GM21528 (cell line): ENCODE measurements at regions not wholly inside any gene's neighbourhood (a gene's known extent, or its start where the extent isn't known, plus 50 kb on each side); places are given as distances from the start of the nearest gene placed in this dataset.

ENCODE experiments used
- ATAC-seq: cut with Tn5 transposase; IDR thresholded peaks from one replicate; pipeline ENCODE4 v1.9.1; 2021; ENCODE audit warnings: mild to moderate bottlenecking, moderate library complexity; ENCODE audit not compliant: unreplicated experiment, low FRiP score

GRCh38 chr10:112078003-112078402 lies 105.6 kb downstream of the GPAM start:
- ATAC-seq, result no peak

- no peak for ATAC-seq
Measured at GRCh38 chr10:112080231-112080630, 103.3 kb downstream of the GPAM start.

GRCh38 chr10:112082120-112082519 lies 101.4 kb downstream of the GPAM start:
- no peak for ATAC-seq

DNA sequence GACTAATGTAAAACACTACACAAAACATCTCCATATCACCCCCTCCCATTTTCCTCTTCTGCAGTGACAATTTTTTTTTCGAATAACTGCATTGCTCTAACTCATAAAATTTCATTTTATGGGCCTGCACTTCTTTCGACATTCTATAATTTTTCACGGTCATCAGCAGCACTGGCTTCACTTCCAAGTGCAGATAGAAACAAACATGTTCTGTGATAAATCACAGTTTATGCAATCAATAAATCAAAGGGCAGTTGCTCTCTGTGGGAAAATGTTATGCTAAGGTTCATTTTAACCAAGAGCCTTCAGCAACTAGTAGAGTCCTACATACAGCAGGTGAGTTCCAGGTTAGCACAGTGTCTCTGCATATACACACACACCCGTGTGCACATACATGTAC lies 100.1 kb downstream of the GPAM start:
- no peak for ATAC-seq

GRCh38 chr10:112087953-112088456 lies 95.6 kb downstream of the GPAM start:
- no peak for ATAC-seq

DNA sequence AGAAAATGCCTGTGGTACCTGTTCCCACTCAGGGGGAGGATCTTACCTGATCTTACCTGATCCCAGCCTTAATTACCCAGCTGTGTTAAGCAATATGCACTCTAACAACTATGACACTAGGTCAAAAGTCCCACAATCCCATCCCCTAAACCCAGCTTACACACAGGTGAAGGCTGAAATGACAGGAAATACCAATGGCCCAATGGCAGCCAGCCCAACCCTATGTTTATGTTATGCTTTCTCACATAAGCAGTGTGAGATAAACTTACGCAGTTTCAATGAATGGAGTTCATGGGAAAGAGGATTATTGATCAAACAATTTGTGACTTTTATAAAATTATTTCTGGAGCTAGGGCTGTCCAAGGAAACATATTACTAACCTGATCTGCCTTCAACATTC lies 91.9 kb downstream of the GPAM start:
- no peak for ATAC-seq

GRCh38 chr10:112092519-112092918 lies 91.0 kb downstream of the GPAM start:
- ATAC-seq, result no peak

DNA sequence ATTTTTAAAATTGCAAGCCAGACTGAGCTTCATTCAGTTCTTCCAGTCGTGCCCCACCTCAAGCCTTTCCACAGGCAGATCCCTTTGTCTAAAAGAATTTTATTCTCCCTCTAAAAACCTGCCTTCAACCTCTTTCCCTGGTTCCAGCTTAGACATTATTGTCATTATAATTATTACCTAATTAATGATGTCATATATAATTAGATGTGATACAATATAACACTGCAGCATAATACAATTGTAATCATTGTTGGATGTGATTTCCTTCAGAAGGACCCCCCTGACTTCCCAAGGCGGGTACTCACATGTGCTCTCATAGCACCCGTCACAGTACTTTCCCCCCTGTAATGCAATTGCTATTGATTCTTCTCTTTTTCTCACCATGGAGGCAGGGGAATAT lies 88.6 kb downstream of the GPAM start:
- no peak for ATAC-seq

DNA sequence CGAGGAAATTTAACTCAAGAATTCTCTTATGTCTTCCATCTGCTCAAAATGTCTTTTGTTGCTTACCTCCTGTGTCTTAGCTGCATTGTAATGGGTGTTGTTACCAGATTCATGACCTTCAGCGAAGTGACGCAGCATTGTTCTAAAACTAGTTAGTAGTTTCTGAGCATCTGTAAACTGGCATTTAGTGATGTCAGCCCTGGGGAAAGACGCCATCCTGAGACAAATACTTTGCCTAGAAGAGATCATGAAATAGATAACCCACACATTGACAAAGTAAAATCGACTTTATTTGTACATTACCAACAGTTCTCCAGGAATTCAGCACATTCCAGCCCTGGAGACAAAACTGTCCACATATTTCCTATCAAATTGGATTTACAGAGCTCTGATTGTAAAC lies 87.8 kb downstream of the GPAM start:
- no peak for ATAC-seq

GRCh38 chr10:112098682-112099081 lies 84.9 kb downstream of the GPAM start:
- no peak for ATAC-seq
